ENCODE measurements at regions not wholly inside any gene's neighbourhood (a gene's known extent, or its start where the extent isn't known, plus 50 kb on each side); places are given as distances from the start of the nearest gene placed in this dataset.

DNA sequence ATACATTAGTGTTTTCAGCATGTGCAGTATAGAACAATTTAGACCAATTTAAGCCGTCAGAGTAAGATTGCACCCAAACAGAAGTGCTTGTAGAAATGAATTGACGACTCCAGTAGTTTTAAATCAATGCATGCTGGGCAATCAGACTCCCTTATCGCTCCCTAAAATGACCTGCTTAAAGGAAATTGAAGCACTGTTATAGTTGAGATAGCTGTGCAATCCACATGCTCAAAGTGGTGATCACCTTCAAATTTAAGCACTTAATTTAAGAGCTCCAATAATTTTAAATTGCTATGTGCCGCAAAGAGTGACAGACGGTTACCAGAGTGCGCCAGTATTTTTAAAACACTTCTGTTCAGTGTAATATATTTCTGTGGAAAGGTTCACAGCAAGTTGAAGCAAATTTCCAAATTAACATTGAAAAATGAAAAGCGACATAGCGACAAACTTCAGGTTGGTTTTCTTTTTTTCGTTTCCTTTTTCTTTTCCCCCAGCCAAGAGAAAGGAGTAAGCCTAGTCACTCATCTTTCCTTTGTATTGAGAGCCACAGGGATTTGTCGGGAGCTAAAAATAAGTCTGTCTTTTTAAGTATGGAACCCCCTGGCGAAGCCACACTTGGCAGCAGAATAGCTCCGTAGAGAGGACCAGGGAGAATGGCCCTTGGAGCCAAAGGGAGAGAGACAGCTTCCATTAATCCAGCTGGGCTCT is 436.4 kb upstream of the RBMS3 start:
- Histone ChIP-seq H3K36me3 (no peaks in the 10 kb centered on the region), H3K27me3 (ENCODE audit: low read depth) (no peaks in the 10 kb centered on the region), H3K27ac (no peak overlapping the region), H3K4me3 (no peak overlapping the region), H3K9me3 (no peaks in the 10 kb centered on the region), H3K4me1 (no peaks in the 10 kb centered on the region)
- intact Hi-C loops (cut with DNase I), result no loop called here
- ATAC-seq (no peak), DNase-seq (no peak)
- TF ChIP-seq, protein P1, sequence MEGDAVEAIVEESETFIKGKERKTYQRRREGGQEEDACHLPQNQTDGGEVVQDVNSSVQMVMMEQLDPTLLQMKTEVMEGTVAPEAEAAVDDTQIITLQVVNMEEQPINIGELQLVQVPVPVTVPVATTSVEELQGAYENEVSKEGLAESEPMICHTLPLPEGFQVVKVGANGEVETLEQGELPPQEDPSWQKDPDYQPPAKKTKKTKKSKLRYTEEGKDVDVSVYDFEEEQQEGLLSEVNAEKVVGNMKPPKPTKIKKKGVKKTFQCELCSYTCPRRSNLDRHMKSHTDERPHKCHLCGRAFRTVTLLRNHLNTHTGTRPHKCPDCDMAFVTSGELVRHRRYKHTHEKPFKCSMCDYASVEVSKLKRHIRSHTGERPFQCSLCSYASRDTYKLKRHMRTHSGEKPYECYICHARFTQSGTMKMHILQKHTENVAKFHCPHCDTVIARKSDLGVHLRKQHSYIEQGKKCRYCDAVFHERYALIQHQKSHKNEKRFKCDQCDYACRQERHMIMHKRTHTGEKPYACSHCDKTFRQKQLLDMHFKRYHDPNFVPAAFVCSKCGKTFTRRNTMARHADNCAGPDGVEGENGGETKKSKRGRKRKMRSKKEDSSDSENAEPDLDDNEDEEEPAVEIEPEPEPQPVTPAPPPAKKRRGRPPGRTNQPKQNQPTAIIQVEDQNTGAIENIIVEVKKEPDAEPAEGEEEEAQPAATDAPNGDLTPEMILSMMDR (IDR thresholded peaks at IDR 0.05), result no peak

DNA sequence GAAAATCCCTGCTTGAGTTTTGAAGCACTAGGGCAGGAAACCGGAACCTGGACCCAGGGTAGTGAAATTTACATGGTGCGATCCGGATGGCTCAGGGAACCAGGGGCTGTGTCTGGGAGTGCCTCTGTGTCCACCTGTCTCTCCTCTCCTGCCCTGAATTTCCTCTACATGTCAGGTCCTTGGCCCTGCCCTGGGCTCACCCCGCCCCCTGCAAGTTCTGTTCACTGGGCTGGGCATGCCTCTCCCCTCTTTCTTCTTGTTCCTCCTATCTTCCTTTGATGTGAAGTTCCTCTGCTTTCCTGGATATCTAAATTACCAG is 435.9 kb upstream of the RBMS3 start:
- H3K27ac ChIP-seq, result no peak overlapping the region
- no peak overlapping the region for H3K4me3 ChIP-seq
- H3K27me3 ChIP-seq (ENCODE audit: low read depth), result no peaks in the 10 kb centered on the region
- no peaks in the 10 kb centered on the region for H3K4me1 ChIP-seq
- no peak for DNase-seq
- intact Hi-C loops (cut with DNase I), result no loop called here
- H3K9me3 ChIP-seq, result no peaks in the 10 kb centered on the region
- no peaks in the 10 kb centered on the region for H3K36me3 ChIP-seq
- no peak for ATAC-seq
- TF ChIP-seq, protein P1 (IDR thresholded peaks at IDR 0.05), result no peak

DNA sequence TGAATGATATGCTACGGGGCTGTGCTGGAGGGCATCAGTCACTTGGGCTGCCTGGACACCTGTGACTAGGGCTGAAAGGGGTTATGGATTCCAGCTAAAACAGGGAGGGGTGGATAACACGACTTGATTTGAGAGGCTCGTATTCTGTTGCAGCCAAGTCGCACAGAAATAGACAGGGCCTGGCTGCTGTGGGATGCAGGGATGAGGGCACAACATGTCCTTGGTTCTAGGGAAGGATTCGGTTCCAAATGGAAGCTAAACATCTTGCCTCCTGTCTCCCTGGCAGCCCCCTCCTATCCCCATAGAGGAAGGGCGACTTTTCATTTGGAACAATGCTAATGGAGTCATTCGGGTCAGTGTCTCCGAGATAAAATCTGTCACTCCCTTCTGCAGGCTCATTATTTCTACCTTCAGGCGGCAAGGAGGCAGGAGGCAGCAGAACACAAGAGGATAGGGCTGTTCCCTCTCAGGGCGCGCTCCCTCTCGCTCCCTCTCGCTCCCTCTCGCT is 433.8 kb upstream of the RBMS3 start:
- intact Hi-C loops (cut with DNase I), result no loop called here
- ATAC-seq (no peak), DNase-seq (no peak)
- H3K4me3 ChIP-seq, result no peak overlapping the region
- no peaks in the 10 kb centered on the region for H3K36me3 ChIP-seq
- H3K27me3 ChIP-seq (ENCODE audit: low read depth), result no peaks in the 10 kb centered on the region
- no peaks in the 10 kb centered on the region for H3K9me3 ChIP-seq
- no peaks in the 10 kb centered on the region for H3K4me1 ChIP-seq
- TF ChIP-seq, protein P1 (IDR thresholded peaks at IDR 0.05), result no peak
- no peak overlapping the region for H3K27ac ChIP-seq

DNA sequence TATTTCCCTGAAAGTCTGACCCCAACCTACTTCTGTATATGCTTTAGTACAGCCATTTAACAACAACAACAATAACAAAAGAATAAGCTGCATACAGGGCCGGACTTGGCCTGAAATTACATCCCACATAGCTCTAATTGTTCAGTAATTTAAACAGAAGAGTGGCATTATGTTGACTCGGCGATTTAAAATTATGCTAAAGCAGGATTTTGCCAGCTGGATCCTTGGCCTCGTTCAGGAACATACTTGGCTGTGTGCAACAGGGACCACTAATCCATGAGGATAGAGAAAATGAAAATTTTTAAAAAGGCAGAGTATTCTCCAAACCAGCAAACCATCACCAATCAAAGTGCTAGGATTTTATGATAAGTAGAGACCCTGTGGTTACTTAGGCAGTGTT is 433.1 kb upstream of the RBMS3 start:
- Histone ChIP-seq H3K36me3 (no peaks in the 10 kb centered on the region), H3K9me3 (no peaks in the 10 kb centered on the region), H3K27me3 (ENCODE audit: low read depth) (no peaks in the 10 kb centered on the region), H3K4me3 (no peak overlapping the region), H3K4me1 (no peaks in the 10 kb centered on the region), H3K27ac (no peak overlapping the region)
- no peak for DNase-seq
- intact Hi-C loops (cut with DNase I), result no loop called here
- TF ChIP-seq, protein P1 (IDR thresholded peaks at IDR 0.05), result no peak
- ATAC-seq, result no peak

DNA sequence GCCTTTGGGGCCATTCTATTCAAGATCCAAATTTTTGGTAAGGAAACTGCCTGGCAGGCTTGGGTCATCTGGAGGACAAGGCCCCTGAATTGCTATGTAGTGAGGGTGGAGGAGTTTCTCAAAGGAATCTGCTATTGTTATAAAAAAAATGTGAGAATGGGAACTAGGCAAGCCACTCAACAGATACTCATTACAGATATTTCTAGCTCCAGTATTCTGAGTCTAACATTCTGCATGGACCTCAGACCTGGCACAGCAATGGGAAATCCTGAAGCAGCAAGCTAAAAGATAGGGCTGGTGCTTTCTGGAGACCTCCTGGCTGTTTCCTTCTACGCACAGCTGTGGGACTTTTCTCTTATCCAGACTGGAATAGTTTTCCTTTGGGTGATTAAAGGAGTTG is 430.7 kb upstream of the RBMS3 start:
- ATAC-seq, result no peak
- H3K27ac ChIP-seq, result no peak overlapping the region
- no peak for DNase-seq
- no peak overlapping the region for H3K4me3 ChIP-seq
- no peaks in the 10 kb centered on the region for H3K36me3 ChIP-seq
- TF ChIP-seq, protein P1 (IDR thresholded peaks at IDR 0.05), result no peak
- intact Hi-C loops (cut with DNase I), result no loop called here
- H3K27me3 ChIP-seq (ENCODE audit: low read depth), result no peaks in the 10 kb centered on the region
- H3K4me1 ChIP-seq, result no peaks in the 10 kb centered on the region
- no peaks in the 10 kb centered on the region for H3K9me3 ChIP-seq
